HG03354 (cell line): ENCODE measurements at regions not wholly inside any gene's neighbourhood (a gene's known extent, or its start where the extent isn't known, plus 50 kb on each side); places are given as distances from the start of the nearest gene placed in this dataset.
"Not testable (repeated sequence)": the region's sequence is repeated elsewhere in the genome, so short reads cannot be mapped to it uniquely, and the experiment has no call there.

Experiments used
- ATAC-seq: cut with Tn5 transposase; IDR thresholded peaks from one replicate; pipeline ENCODE4 v1.9.1; 2021; ENCODE audit warnings: mild to moderate bottlenecking; ENCODE audit not compliant: unreplicated experiment, poor library complexity, severe bottlenecking

DNA sequence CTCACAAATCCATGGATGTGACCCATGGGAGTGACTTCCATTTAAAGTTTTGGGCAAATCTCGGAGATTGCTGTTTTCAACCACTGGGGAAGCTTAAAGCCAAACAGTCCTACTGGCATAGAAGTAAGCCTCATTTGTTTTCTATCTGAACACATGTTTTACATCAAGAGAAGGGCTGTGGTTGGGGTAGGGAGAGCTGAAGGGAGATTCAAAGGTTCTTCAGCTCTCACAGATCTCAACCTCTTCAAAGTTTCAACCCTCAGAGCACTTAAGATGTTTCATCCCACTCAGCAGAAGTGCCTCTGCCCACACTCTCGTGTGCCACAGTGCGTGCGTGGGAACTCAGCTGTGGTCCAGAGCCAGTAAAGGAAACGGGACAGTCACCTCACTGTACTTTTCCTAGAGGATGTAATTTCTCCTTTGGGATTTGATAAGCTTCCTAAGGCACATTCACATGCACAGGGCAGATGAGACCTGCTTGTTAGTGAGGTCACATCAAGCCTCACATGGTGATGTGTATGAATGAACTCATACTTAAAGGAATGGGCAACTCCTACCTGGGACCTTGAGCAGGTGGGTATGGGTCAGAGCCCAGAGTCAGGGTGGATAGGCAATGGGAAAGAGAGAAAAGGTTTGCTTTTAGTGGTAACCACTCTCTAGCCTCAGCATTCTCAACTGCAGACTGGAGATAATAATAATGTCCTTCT is 260.2 kb downstream of the BCL2L11 start:
- ATAC-seq, result not testable (repeated sequence)

DNA sequence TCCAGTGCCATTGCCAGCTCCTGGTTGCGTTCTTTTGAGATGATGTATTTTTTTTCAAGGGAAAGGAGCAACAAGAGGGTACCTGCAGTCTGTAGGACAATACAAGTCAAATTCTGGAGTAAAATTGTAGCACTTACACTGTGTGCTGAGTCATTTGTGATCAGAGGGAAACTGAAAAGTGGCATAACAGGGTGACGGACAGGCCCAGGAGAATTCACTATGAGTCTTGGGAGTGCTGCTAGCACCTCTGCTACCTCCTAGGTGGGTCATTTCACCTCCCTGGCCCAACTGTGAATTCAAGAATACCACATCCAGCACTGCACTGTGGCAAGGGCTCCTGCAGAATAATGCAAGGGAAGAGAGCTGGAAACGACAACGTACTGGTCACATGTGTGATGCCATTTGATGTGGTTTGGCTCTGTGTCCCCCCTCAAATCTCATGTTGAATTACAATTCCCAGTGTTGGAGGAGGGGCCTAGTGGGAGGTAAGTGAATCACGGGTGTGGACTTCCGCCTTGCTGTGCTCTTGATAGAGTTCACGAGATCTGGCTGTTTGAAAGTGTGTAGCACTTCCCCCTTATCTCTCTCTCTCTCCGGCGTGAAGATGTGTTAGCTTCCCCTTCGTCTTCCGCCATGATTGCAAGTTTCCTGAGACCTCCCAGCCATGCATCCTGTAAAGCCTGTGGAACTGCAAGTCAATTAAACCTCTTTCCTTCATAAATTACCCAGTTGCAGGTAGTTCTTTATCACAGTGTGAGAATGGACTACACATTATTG is 261.0 kb downstream of the BCL2L11 start:
- not testable (repeated sequence) for ATAC-seq

DNA sequence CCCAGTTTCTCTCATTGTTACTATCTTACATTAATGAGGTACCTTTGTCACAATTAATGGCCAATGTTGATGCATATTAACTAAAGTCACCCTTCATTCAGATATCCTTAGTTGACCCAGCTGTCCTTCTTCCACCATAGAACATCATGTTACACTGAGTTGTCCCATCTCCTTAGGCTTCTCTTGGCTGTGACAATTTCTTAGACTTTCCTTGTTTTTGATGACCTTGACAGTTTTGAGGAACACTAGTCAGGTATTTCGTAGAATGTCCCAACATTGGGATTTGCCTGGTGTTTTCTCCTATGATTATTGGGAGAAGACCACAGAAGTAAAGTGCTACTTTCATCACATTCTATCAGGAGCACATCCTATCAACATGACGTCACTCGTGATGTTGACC is 261.8 kb downstream of the BCL2L11 start:
- ATAC-seq, result not testable (repeated sequence)

DNA sequence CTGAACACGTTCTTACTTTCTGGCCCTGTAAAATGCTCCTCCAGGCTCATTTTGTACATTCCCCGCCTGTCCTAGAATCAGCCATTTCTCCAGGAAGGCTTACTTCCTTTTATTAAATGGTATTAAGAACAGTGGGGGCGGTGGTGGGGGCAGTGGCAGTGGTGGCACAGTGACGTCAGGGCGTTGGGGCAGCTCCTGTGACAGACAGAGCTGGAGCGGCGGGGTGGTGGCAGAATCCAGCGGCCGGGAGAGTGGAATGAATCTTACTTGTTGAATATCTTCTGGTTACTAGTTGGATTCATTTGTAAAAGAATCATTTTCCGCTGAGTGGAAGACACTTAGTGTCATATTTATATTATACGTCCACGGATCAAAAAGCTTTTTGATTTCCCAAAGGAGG is 262.6 kb downstream of the BCL2L11 start:
- not testable (repeated sequence) for ATAC-seq

DNA sequence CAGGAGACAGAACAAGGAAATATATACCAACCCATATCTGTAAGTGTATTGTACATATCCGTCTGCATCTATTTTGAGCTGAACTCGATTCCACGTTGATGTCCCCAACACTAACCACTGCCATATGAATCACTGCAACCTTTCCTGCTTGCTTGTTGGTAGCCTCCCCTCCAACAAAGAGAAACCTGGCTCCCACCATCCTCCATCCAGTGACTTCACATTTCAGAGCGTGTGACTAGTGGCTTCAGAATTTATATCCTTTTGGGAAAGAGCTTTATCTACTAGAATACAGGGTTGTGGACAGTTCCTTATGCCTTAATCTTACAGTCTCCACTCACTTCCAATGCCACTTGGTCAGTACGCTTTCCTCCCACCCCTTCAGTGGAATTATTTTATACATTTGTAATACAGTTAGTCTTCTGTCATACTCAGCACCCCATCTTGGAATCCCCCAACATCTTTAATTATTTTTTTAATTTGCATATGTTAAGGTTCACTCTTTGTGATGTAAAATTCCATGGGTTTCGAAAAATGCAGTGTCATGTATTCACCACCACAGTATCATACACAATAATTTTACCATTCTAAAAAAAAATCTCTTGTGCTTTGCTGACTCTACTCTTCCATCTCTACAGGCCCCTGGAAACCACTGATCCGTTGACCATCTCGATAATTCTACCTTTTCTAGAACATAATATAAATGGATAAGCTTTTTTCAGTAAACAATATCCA is 264.7 kb downstream of the BCL2L11 start:
- ATAC-seq, result not testable (repeated sequence)

DNA sequence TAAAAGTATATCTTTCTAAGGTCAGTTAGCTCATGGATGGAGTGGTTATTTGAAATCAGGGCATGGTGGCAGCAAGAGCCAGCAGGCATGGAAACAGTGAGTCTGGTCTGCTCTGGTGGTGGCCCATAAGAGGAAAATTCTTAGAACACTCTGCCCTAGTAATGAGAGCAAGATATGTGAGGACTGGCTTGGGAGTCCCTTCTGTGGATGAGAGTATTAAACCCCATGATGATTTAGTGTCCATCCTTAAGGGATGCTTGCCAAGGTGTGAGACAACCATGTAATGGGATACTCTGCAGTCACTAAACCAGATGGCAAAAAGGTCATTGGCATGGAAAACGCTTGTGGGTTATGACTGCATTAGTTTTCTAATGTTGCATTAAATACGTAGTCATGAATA is 269.9 kb downstream of the BCL2L11 start:
- ATAC-seq, result not testable (repeated sequence)

DNA sequence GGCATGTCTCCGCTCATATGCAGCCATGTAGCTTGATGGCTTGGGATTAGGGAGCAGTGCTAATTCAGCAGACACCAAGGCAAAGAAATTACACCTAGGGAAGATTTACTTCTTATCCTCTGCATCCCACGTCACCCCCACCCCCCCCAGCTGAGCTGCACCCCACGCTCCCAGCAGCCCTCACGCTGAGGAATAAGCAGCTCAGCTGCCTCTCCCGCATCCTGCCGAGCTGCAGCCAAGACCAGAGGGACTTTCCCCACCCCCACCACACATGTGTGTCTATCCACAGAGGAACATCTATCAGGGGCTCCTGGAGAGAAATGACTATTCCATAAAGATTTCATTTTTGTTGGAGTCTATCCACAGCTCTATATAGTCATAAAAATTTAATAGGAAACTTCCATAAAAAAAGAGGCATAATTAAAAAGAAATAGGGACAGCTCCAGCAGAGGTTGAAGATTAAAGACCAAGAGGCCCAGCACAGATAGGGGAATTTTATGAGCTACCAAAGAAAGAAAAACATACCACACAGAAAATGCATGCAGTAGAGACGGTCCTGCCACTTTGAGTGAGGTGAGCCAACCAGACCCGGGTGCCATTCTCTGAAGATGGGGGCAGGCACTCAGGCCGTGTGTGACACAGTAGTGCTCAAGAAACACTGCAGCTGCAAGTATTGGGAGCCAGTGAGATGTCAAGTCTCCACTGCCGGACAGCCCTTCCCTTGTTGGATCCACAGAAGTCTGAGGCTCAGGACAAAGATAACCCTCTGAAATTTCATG is 274.8 kb downstream of the BCL2L11 start:
- ATAC-seq, result not testable (repeated sequence)

DNA sequence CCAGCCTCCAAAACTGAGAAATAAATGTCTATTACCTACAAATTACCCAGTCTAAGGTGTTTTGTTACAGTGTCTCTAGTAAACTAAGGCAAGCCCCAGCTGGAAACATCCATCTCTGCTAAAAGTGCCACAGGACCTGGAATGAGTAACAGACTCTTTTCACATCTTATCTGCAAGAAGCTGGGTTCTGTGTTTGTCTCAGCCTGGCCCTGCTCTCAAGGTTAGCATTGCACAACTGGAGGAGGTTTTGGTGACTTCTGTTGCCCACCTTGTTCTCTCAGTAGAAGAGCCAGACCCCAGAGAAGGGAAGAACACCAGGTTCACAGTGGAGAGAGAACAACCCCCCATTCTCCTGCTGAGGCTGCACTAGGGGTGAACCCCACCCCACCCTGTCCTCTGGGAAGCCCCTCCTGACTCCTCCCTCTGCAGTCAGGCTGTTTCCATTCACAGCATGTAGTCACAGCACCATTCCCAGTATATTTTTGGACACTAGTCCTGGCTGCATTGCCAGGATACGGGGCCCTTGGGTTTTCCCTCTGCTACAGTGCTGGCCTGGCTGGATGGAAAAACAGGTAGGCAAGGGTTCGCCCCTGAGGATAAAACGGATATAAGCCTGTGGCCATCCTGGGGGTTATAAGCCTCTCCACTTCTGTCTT is 280.0 kb downstream of the BCL2L11 start:
- ATAC-seq, result not testable (repeated sequence)

DNA sequence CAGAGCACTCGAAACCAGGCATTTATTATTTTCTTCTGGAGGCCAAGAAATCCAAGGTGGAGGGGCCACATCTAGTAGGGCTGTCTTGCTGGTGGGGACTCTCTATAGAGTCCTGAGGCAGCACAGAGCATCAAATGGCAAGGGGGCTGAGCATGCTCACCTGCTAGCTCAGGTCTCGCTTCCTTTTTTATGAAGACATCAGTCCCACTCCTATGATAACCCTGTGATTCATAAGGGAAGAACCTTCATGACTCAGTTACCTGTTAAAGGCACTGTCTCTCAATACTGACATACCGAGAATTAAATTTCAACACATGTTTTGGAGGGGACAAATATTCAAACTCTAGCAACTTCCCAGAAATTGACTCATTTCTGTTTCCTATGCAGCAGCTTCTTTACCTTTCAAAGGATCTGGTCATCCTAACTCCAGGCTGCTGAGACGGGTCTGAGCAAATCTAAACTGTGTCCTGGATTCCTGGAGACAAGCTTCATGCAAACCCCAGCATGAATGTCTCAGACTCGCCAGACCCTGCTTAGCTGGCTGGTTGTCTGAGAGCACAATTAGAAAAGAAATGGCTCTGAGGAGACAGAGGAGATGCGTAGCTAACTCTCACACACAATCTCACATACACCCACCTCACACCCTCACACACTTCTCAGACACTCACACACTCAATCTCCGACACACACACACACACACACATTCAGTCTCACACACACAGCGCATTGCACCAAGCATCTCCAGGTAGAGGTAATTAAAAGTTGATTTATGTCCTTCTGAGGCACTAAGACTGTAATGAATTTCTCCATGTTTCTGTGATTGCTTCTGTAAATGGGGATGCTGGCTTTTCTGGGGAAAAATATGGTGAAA is 280.8 kb downstream of the BCL2L11 start:
- not testable (repeated sequence) for ATAC-seq

DNA sequence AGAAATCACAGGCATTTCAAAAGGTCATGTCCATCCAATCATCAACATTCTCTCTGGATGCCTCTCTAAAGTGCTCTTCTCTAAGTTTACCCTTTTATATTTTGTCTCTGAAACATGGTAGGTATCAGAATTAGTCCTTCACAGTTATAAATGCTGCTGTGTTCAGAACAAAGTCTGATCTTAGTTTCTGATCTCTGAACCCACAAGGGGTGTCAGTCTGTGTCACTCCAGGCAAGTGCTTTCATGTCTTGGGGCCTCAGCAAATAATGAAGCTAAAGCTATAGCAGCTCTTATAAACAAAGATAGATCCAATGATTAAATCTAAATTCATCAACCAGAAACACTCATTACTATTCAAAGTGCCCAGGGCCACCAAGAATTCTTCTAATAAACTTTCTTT is 281.7 kb downstream of the BCL2L11 start:
- ATAC-seq, result not testable (repeated sequence)

DNA sequence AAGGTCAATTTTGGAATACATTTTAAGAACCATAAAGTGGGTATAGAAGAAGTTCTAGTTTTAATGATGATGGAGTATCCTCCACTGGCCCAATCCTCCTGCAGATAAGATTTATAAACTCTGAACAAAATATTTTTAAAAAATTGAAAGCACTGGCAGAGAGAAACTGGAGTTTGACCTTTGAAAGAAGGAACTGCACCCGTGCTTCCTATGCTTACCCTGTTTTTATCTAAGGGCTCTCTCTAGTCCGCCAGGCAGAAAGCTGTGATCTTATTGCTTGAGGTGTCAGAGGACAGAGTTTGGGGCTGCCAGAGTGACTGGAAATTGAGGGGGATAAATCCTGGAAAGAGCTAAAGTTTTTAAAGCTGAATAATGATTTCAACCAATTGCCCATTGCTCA is 282.6 kb downstream of the BCL2L11 start:
- not testable (repeated sequence) for ATAC-seq

DNA sequence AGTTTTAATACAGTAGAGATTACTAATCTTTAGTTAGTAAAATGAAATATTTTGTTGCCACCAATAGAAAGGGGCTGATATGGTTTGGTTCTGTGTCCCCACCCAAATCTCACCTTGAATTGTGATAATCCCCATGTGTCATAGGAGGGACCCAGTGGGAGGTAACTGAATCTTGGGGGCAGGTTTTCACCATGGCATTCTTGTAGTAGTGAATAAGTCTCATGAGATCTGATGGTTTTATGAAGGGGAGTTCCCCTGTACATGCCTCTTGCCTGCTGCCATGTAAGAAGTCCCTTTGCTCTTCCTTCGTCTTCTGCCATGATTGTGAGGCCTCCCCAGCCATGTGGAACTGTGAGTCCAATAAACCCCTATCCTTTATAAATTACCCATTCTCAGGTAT is 285.9 kb downstream of the BCL2L11 start:
- ATAC-seq, result not testable (repeated sequence)

DNA sequence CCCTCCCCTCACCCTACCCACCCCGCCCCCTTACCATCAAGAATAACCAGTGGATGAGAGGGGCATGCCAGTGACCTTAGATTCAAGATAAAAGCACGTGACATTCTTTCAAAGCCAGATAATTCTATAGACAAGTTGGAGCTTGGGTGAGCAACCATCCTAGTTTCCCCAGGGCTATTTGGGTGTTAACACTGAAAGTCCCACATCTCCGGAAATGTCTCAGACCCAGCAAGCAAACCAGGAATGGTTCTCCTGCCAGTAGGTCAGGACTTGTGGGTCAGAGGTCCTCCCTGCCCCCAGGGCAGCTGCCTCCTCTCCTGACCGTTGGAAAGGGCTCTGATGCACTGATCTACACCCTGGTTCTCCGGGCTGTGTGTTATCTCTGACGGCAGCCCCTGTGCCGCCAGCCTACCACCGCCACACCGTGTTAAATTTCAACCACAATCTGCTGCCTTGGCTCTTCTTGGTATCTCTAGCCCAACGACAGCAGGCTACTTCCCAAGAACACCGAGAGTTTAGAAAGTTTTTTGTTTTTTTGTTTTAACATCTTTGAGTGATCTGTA is 287.0 kb downstream of the BCL2L11 start:
- not testable (repeated sequence) for ATAC-seq

DNA sequence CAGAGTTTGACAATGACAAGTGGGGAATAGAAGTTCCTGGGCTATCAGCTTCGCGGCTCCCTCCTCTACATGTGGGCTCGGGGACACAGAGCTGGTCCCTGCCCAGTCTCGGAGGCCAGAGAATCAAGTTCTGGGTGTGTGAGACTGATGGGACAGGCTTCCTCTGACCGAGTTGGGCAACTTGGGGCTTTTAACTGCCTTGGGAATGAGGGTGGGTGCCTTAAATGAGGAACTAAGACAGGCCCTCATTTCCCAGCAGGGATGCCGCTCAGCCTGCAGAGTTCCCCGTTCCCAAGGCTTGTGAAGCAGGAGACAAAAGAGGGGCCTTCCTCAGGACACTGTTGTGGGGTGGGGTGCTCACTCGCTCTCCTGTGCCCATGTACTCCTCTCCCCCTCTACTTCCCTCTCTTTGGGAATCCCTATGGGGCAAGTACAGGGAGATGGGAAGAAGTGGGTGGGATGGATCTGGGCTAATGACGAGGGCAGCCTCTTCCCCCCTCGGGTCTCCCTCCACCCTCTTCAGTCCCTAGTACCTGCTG is 290.2 kb downstream of the BCL2L11 start:
- ATAC-seq, result not testable (repeated sequence)

DNA sequence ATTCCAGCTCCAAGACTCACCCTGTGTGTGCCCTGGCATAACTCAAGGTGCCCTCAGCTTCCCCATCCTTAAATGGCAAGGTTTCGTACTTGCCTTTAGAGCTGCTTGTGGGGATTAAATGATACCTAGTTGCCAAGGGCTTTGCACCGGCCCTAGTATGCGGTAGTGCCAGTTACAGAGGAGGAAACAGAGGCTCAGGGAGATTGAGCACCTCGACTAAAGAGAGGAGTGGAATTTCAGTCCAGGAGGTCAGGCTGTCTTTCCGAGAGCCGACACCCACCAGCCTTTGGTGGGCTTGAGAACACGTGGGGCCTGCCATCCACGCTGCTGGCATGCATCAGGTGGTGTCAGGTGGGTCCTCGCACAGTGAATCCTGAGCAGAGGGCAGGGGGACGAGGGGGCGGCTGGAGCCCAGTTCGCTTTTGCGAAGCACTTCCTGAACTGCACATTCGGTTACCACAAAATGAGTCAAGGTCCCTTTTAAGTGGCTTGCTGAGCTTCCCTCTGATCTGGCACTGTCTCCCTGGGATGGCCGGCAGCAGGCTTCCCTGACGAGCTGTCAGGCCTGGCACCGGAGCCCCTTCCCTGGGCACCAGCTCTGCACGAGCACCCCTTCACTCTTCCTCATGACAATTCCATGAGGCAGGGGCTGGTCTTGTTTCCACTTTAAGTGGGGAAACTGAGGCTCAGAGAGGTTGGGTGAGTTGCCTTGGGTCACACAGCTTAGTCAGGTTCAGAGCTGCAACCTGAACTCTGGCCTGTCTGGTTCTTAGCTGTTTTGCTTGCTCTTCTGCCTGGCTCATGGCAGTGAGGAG is 291.4 kb downstream of the BCL2L11 start:
- ATAC-seq, result not testable (repeated sequence)

DNA sequence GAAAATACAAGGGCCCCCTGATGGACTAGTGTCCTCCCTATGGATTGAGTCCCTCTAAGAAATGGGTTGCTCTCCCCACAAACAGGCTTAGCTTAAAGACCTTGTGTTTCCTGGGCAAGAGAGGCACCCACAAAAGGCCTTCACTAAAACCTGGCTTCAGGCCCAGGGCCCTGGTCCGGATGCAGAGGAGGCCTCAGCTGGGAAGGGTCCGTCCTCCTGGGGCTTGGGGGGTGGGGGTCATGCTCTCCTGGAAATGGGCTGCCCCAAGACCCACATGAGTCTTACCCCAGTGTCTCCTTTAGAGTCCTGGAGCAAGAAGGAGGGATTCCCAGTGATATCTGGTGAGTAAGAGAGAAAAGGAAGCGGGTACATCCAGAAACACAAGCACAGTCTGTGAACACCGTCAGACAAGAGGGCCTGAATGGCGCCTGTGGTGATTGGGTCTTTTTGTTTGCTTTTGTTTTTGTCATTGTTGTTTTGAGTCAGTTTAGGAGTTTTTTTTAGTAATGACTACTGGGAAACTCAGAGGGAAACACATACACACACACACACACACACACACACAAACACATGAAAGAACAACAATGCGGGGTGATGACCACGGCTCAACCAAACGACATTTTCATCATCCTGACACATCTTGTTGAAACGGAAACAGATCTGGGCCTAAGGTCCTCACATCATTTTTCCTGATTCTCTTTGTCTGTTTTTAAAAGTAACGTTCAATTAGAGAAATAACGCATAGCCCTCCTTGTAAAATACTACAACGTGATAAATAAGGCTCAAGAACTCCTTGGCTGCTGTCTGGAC is 292.3 kb downstream of the BCL2L11 start:
- not testable (repeated sequence) for ATAC-seq
